Uterus (tissue), 3 donors: ENCODE measurements at regions not wholly inside any gene's neighbourhood (a gene's known extent, or its start where the extent isn't known, plus 50 kb on each side); places are given as distances from the start of the nearest gene placed in this dataset.

Source experiments
- DNase-seq, 2 donors: peaks; one replicate each; pipeline ENCODE4 v3.0.0-alpha.2; 2019 to 2020
- H3K27ac ChIP-seq, 2 donors: fragments of 200-600 bp; sonication (generic); 1 replicate in 1 of 2; 2 replicates in 1 of 2; pipeline ENCODE4 v1.5.1; 2016 to 2018
- H3K27me3 ChIP-seq, 2 donors: fragments of 200-600 bp; sonication (generic); one replicate each; pipeline ENCODE4 v1.5.1; 2018 to 2019; ENCODE audit warnings: control low read depth in 1 of 2
- H3K36me3 ChIP-seq, 2 donors: fragments of 200-600 bp; sonication (generic); one replicate each; pipeline ENCODE4 v1.5.1; 2019; ENCODE audit warnings: control low read depth in 1 of 2
- H3K4me1 ChIP-seq, 2 donors: fragments of 200-600 bp; sonication (generic); one replicate each; pipeline ENCODE4 v1.5.1; 2018 to 2019; ENCODE audit warnings: control low read depth in 1 of 2
- H3K4me3 ChIP-seq, 2 donors: fragments of 200-600 bp; sonication (generic); 1 replicate in 1 of 2; 2 replicates in 1 of 2; pipeline ENCODE4 v1.5.1; 2018 to 2019; ENCODE audit warnings: mild to moderate bottlenecking in 1 of 2
- H3K9me3 ChIP-seq, 2 donors: fragments of 200-600 bp; sonication (generic); one replicate each; pipeline ENCODE4 v1.5.1; 2019; ENCODE audit warnings: control low read depth in 1 of 2
- POLR2A ChIP-seq, 2 donors: fragments of 450-650 bp; IDR thresholded peaks; one replicate each; pipeline ENCODE4 v1.6.1; 2016; ENCODE audit warnings: antibody characterized with exemption in 2 of 2, mild to moderate bottlenecking in 1 of 2, moderate library complexity in 1 of 2
- intact Hi-C: fragments of 100-400 bp; cut with DNase I; formaldehyde crosslinking; loops from one replicate; pipeline ENCODE4 v1.15.1; 2023; ENCODE audit warnings: low total_unique reads
- TF ChIP-seq, protein P1 (sequence below), 4 experiments: fragments of 200-600 bp in 2 of 4; fragments of 450-650 bp in 2 of 4; sonication (generic) in 2 of 4; IDR thresholded peaks; one replicate each; pipeline ENCODE4 v1.5.1; 2016 to 2019; ENCODE audit warnings: antibody characterized with exemption in 4 of 4, mild to moderate bottlenecking in 2 of 4, moderate library complexity in 1 of 4
- donor health status: DM: yes; HTN: yes; CAD: no.

DNA sequence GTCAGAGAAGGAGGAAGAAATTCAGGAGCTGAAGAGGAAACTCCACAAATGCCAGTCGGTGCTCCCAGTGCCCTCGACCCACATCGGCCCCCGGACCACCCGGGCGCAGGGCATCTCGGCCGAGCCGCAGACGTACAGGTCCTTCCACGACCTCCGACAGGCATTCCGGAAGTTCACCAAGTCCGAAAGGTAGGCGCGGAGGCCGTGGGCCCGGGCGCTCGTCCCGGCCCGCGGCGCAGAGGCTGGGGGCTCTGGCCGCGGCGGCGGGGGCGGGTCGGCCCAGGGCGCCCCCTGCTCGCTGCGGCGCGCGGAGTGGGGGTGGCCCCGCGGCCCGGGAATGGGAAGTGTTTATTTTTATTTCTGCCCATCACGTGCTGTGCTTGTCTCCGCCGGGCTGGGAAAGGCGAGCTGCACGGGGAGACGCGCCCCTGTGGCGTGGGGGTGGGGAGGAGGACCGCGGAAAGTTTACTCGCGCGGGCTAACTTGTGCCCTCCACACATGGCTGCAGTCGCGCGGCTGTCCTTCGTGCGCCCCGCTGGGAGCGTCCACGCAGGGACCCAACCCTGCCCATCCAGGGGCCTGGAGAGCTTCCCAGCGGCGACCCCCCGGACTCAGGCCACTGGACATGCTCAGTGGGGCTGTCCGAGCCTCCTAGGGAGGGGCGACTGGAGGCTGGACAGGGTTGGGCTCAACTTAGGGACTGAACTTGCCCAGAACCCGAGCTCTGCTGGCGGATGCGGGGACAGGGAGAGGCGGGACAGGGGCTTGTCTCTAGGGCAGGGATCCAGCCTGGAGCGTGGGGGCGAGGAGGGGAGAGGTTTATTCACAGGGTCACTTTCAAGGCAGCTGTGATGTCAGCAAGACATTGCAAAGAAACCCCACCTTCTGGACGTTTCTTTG lies 82.6 kb upstream of the PRKG1 start:
- Histone ChIP-seq H3K36me3 (no peaks in the 10 kb centered on the region), H3K27ac (peak overlapping the region; percentile 84 to 86), H3K9me3 (no peaks in the 10 kb centered on the region), H3K4me1 (no peaks in the 10 kb centered on the region), H3K4me3 (peak overlapping the region; percentile 74 to 84), H3K27me3 (no peaks in the 10 kb centered on the region)
- DNase-seq = peak; percentile 35 to 61
- TF ChIP-seq POLR2A (IDR thresholded peaks at IDR 0.05) = no peak
- TF ChIP-seq, protein P1, sequence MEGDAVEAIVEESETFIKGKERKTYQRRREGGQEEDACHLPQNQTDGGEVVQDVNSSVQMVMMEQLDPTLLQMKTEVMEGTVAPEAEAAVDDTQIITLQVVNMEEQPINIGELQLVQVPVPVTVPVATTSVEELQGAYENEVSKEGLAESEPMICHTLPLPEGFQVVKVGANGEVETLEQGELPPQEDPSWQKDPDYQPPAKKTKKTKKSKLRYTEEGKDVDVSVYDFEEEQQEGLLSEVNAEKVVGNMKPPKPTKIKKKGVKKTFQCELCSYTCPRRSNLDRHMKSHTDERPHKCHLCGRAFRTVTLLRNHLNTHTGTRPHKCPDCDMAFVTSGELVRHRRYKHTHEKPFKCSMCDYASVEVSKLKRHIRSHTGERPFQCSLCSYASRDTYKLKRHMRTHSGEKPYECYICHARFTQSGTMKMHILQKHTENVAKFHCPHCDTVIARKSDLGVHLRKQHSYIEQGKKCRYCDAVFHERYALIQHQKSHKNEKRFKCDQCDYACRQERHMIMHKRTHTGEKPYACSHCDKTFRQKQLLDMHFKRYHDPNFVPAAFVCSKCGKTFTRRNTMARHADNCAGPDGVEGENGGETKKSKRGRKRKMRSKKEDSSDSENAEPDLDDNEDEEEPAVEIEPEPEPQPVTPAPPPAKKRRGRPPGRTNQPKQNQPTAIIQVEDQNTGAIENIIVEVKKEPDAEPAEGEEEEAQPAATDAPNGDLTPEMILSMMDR (IDR thresholded peaks at IDR 0.05) = no peak
- intact Hi-C loops = no loop called here

DNA sequence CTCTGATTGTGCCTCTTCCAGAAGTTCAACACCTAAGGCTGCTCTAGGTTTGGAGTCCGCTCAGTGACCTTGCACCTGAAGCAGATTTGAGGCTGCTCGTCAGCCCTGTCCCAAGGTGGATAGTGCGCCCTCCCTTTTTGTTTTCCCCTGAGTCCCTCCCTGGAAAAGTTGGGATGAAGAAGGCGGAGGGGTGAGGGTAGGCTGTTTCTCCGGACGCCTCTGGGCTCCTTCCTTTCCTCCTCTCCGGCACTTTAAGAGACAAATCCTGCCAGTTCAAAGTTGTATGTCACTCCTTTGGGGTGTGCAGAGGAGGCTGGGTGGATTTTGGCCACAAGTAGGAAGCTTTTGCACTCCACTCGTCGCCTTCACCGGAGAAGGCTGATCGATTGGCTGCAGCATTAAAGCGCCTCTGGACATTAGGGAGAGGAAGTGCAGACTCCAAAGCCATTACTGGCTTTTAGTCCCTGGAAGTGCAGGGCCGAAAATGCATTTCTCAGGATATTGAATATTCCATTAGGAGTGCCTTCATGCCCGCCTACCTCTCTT lies 81.9 kb upstream of the PRKG1 start:
- no peaks in the 10 kb centered on the region for H3K27me3 ChIP-seq
- intact Hi-C loops = no loop called here
- peak overlapping the region; percentile 74 to 84 for H3K4me3 ChIP-seq
- peak in 1 of 2 donors; percentile 14 for DNase-seq
- no peaks in the 10 kb centered on the region for H3K9me3 ChIP-seq
- H3K36me3 ChIP-seq = no peaks in the 10 kb centered on the region
- TF ChIP-seq POLR2A (IDR thresholded peaks at IDR 0.05) = no peak
- TF ChIP-seq, protein P1 (IDR thresholded peaks at IDR 0.05) = no peak
- peak overlapping the region; percentile 84 to 86 for H3K27ac ChIP-seq
- no peaks in the 10 kb centered on the region for H3K4me1 ChIP-seq

DNA sequence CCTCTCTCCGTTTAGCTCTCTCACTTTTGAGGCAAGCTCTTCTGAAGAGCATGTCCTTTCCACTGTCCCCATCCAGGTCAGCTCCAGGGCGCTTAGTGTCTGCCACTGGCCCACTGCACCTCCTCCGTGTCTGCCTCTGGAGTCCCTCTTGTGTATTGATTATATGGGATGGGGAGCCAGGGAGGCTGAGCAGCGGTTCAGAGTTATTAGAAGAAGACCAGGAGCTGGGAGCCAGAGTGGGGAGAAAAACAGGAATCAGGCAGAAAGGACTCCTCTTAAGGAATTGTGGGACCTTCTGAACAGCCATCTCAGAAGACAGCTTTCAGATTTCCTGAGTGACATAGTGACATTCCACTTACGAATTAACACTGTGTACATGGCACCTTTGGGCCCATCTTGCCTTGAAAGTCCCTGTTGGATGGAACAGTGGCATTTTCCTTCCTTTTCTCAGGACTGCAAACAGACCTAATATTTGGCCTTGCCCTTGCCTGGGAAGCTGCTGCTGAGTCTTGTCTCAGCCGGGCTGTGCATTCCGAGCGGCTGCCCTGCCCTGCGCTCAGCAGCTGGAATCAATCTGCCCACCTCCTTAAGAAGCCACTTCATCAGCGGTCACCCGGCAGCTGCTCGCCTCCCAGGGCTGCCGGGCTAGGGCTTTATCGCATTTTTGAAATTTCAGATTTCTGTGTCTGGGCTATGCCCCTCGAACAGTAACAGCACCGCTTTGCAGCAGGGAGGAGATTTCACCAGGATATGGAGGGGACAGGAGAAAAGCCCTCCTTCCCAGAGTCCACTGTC lies 81.1 kb upstream of the PRKG1 start:
- Histone ChIP-seq H3K27me3 (no peaks in the 10 kb centered on the region), H3K27ac (peak overlapping the region; percentile 84 to 86), H3K9me3 (no peaks in the 10 kb centered on the region), H3K4me1 (no peaks in the 10 kb centered on the region), H3K36me3 (no peaks in the 10 kb centered on the region), H3K4me3 (peak overlapping the region; percentile 25 to 84)
- intact Hi-C loops = no loop called here
- TF ChIP-seq, protein P1 (IDR thresholded peaks at IDR 0.05) = no peak
- TF ChIP-seq POLR2A (IDR thresholded peaks at IDR 0.05) = no peak
- DNase-seq = peak; percentile 13 to 33

DNA sequence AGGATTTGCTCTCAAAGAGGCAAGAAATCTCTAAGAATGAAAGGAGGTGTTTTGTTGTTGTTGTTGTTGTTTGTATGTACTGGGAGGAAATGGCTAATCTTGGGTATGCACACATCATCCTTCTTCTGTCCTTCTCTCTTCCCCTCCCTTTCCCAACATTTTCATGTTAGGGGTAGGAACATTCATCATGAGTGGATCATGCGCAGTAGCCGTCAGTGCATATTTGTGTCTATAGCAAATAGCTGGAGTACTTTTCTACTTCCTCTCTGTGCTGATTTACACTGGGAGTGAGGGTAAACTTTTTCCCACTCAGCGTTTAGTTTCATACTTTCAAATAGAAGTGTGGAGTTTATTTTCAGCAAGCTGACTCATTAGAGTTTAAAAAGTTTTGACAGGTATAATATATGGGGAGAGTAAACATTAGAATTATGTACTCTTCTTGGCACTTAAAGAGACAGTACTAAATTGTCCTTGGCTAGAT lies 80.5 kb upstream of the PRKG1 start:
- Histone ChIP-seq H3K4me3 (peak overlapping the region; percentile 25 to 84), H3K27ac (peak overlapping the region; percentile 84 to 86), H3K9me3 (no peaks in the 10 kb centered on the region), H3K27me3 (no peaks in the 10 kb centered on the region), H3K36me3 (no peaks in the 10 kb centered on the region), H3K4me1 (no peaks in the 10 kb centered on the region)
- TF ChIP-seq, protein P1 (IDR thresholded peaks at IDR 0.05) = no peak
- no peak for TF ChIP-seq POLR2A (IDR thresholded peaks at IDR 0.05)
- DNase-seq = peak in 1 of 2 donors; percentile 24
- intact Hi-C loops = no loop called here
